ENCODE measurements at regions not wholly inside any gene's neighbourhood (a gene's known extent, or its start where the extent isn't known, plus 50 kb on each side); places are given as distances from the start of the nearest gene placed in this dataset.

GRCh38 chr15:31897746-31898145 lies 132.6 kb upstream of the CHRNA7 start:
- no peak for TF ChIP-seq EZH2 (IDR thresholded peaks at IDR 0.05; ENCODE audit: insufficient read depth, poor library complexity, severe bottlenecking)
- no peak for TF ChIP-seq EZH2phosphoT487 (IDR thresholded peaks at IDR 0.05; ENCODE audit: insufficient read depth, low read depth)

Measured in GM23248 (cell line).